CD4-positive, alpha-beta memory T cell (primary cell): ENCODE measurements at regions not wholly inside any gene's neighbourhood (a gene's known extent, or its start where the extent isn't known, plus 50 kb on each side); places are given as distances from the start of the nearest gene placed in this dataset.

Experiments used
- CTCF ChIA-PET: fragments of 350-600 bp; sonication (Branson Sonifier 250); formaldehyde crosslinking; loops from one replicate; lab custom pipeline; 2021; ENCODE audit warnings: inconsistent platforms; ENCODE audit not compliant: partially characterized antibody; lab: Charles Lee
- POLR2A ChIA-PET: fragments of 350-600 bp; sonication (Branson Sonifier 250); formaldehyde crosslinking; loops from one replicate; lab custom pipeline; 2021; ENCODE audit not compliant: partially characterized antibody; lab: Charles Lee
- DNase-seq, 5 donors: peaks; one replicate each; pipeline versions ENCODE4 v3.0.0 to v3.0.0-alpha.2; 2020 to 2022; ENCODE audit warnings: mixed read lengths in 1 of 5
- H3K27ac ChIP-seq: one replicate; pipeline ENCODE4 v1.7.0; 2013; ENCODE audit warnings: low read depth, low read length
- H3K27me3 ChIP-seq: 2 replicates; pipeline ENCODE4 v1.7.0; 2013; ENCODE audit warnings: mild to moderate bottlenecking, low read length, moderate library complexity; ENCODE audit not compliant: insufficient read depth
- H3K36me3 ChIP-seq: 2 replicates; pipeline ENCODE4 v1.7.0; 2013; ENCODE audit warnings: mild to moderate bottlenecking, low read length, moderate library complexity; ENCODE audit not compliant: insufficient read depth
- H3K4me1 ChIP-seq: 2 replicates; pipeline ENCODE4 v1.7.0; 2013; ENCODE audit warnings: mild to moderate bottlenecking, low read length, moderate library complexity; ENCODE audit not compliant: insufficient read depth
- H3K4me3 ChIP-seq, 2 donors: one replicate each; pipeline ENCODE4 v1.7.0; 2013; ENCODE audit warnings: low read length in 2 of 2, mild to moderate bottlenecking in 1 of 2
- H3K9me3 ChIP-seq, 2 donors: one replicate each; pipeline ENCODE4 v1.7.0; 2013; ENCODE audit warnings: low read length in 2 of 2, control low read depth in 1 of 2; ENCODE audit not compliant: control insufficient read depth in 1 of 2
- H3K27ac Mint-ChIP-seq, 7 donors: one replicate each; pipeline ENCODE4 v1.8.0; 2020 to 2021; ENCODE audit warnings: mixed read lengths in 7 of 7, mild to moderate bottlenecking in 6 of 7, inconsistent platforms in 3 of 7, moderate library complexity in 3 of 7
- H3K27me3 Mint-ChIP-seq, 2 donors: one replicate each; pipeline ENCODE4 v1.8.0; 2020 to 2021; ENCODE audit warnings: mixed read lengths in 2 of 2
- H3K36me3 Mint-ChIP-seq, 2 donors: one replicate each; pipeline ENCODE4 v1.8.0; 2020 to 2021; ENCODE audit warnings: mixed read lengths in 2 of 2, inconsistent platforms in 1 of 2, mild to moderate bottlenecking in 1 of 2
- H3K4me1 Mint-ChIP-seq, 4 donors: one replicate each; pipeline ENCODE4 v1.8.0; 2020 to 2021; ENCODE audit warnings: mixed read lengths in 4 of 4, mild to moderate bottlenecking in 1 of 4
- H3K4me3 Mint-ChIP-seq, 8 donors: one replicate each; pipeline ENCODE4 v1.8.0; 2020 to 2021; ENCODE audit warnings: mixed read lengths in 8 of 8, mild to moderate bottlenecking in 7 of 8, moderate library complexity in 6 of 8, inconsistent platforms in 3 of 8
- H3K9me3 Mint-ChIP-seq, 8 donors: one replicate each; pipeline ENCODE4 v1.8.0; 2020 to 2021; ENCODE audit warnings: mixed read lengths in 8 of 8, mild to moderate bottlenecking in 5 of 8, inconsistent platforms in 3 of 8, moderate library complexity in 1 of 8
- intact Hi-C: fragments of 100-400 bp; cut with micrococcal nuclease; formaldehyde crosslinking; loops from one replicate; pipeline ENCODE4 v1.15.1; 2023

DNA sequence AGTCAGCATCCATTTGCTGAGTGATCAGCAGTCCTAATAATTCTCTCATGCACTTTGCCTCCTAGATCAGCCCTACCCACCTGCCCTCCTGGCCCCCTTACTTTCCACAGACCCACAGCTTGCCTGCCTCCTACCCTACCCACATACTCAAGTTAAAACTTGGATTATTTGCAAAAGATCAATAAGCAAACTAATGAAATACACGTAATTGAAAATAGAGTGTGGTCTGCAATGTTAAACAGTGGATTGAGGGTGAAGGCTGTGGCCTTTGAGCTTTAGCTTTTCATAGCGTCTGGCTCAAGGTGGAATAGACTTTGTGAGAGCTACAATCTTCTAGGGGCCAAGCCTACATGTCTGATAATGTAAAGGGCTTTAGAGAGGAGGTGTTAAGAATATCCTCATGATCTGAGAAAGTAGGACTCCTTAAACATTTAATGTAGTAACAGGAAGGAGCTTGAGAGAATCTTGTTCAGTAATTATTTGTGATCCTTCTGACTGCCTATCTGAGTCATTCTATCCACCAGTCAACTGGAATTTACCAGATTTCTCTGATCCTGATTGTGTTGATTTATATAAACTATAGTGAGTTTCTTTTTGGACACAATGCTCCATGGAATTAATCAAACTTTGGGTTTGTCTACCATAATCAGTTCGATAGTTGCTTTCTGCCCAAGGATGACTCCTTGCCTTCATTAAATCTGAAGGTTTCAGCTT, 310.0 kb downstream of the HRH4 start:
- Mint-ChIP-seq H3K27me3 (peaks cover 0 to 7% of the 10 kb centered on the region in 2 donors), H3K27ac (no peak overlapping the region), H3K36me3 (no peaks in the 10 kb centered on the region), H3K4me1 (no peaks in the 10 kb centered on the region), H3K9me3 (peaks cover 0 to 9% (median 0%) of the 10 kb centered on the region in 8 donors), H3K4me3 (no peak overlapping the region)
- H3K36me3 ChIP-seq = no peaks in the 10 kb centered on the region
- H3K9me3 ChIP-seq = no peaks in the 10 kb centered on the region
- H3K4me1 ChIP-seq = no peaks in the 10 kb centered on the region
- no peak overlapping the region for H3K27ac ChIP-seq
- H3K27me3 ChIP-seq = no peaks in the 10 kb centered on the region
- DNase-seq = no peak
- ChIA-PET POLR2A (no interaction called here), CTCF (no interaction called here)
- H3K4me3 ChIP-seq = no peak overlapping the region
- intact Hi-C loops = no loop called here

- H3K27me3 Mint-ChIP-seq = peaks cover 0 to 7% of the 10 kb centered on the region in 2 donors
- CTCF ChIA-PET = interaction anchor here (0.6 kb wide), 1 partner anchor 200 kb away, joined by 3 read pairs; no protein-coding TSS in a partner anchor
- intact Hi-C loops = no loop called here
- POLR2A ChIA-PET = no interaction called here
- H3K27ac Mint-ChIP-seq = no peak overlapping the region
- DNase-seq = no peak
- H3K27ac ChIP-seq = no peak overlapping the region
- H3K36me3 ChIP-seq = no peaks in the 10 kb centered on the region
- H3K9me3 Mint-ChIP-seq = peaks cover 0 to 9% (median 0%) of the 10 kb centered on the region in 8 donors
- no peaks in the 10 kb centered on the region for H3K9me3 ChIP-seq
- no peaks in the 10 kb centered on the region for H3K27me3 ChIP-seq
- H3K36me3 Mint-ChIP-seq = no peaks in the 10 kb centered on the region
- H3K4me1 Mint-ChIP-seq = no peaks in the 10 kb centered on the region
- no peak overlapping the region for H3K4me3 Mint-ChIP-seq
- no peak overlapping the region for H3K4me3 ChIP-seq
- H3K4me1 ChIP-seq = no peaks in the 10 kb centered on the region
Measured at GRCh38 chr18:24771300-24771699, 310.9 kb downstream of the HRH4 start.

GRCh38 chr18:24773101-24773500, 312.7 kb downstream of the HRH4 start:
- Mint-ChIP-seq H3K9me3 (peaks cover 0 to 9% (median 0%) of the 10 kb centered on the region in 8 donors), H3K27me3 (peaks cover 0 to 5% of the 10 kb centered on the region in 2 donors), H3K4me3 (no peak overlapping the region), H3K36me3 (no peaks in the 10 kb centered on the region), H3K27ac (no peak overlapping the region), H3K4me1 (no peaks in the 10 kb centered on the region)
- H3K36me3 ChIP-seq = no peaks in the 10 kb centered on the region
- DNase-seq = no peak
- CTCF ChIA-PET = no interaction called here
- POLR2A ChIA-PET = no interaction called here
- H3K4me1 ChIP-seq = no peaks in the 10 kb centered on the region
- H3K4me3 ChIP-seq = no peak overlapping the region
- no peaks in the 10 kb centered on the region for H3K9me3 ChIP-seq
- H3K27ac ChIP-seq = no peak overlapping the region
- intact Hi-C loops = no loop called here
- no peaks in the 10 kb centered on the region for H3K27me3 ChIP-seq

- POLR2A ChIA-PET = no interaction called here
- H3K27me3 ChIP-seq = no peaks in the 10 kb centered on the region
- H3K36me3 ChIP-seq = no peaks in the 10 kb centered on the region
- no peaks in the 10 kb centered on the region for H3K9me3 ChIP-seq
- DNase-seq = no peak
- CTCF ChIA-PET = no interaction called here
- no peak overlapping the region for H3K4me3 ChIP-seq
- Mint-ChIP-seq H3K27me3 (no peaks in the 10 kb centered on the region), H3K9me3 (peaks cover 0 to 2% (median 0%) of the 10 kb centered on the region in 8 donors), H3K4me1 (no peaks in the 10 kb centered on the region), H3K4me3 (no peak overlapping the region), H3K27ac (no peak overlapping the region), H3K36me3 (no peaks in the 10 kb centered on the region)
- intact Hi-C loops = no loop called here
- no peaks in the 10 kb centered on the region for H3K4me1 ChIP-seq
- no peak overlapping the region for H3K27ac ChIP-seq
Measured at GRCh38 chr18:24776019-24776418, 315.6 kb downstream of the HRH4 start.

- peaks cover 0 to 2% (median 0%) of the 10 kb centered on the region in 8 donors for H3K9me3 Mint-ChIP-seq
- intact Hi-C loops = no loop called here
- no peaks in the 10 kb centered on the region for H3K9me3 ChIP-seq
- ChIA-PET CTCF (no interaction called here), POLR2A (no interaction called here)
- no peak for DNase-seq
- no peaks in the 10 kb centered on the region for H3K4me1 ChIP-seq
- H3K4me1 Mint-ChIP-seq = no peaks in the 10 kb centered on the region
- H3K4me3 Mint-ChIP-seq = no peak overlapping the region
- no peak overlapping the region for H3K4me3 ChIP-seq
- no peaks in the 10 kb centered on the region for H3K36me3 Mint-ChIP-seq
- no peaks in the 10 kb centered on the region for H3K27me3 ChIP-seq
- H3K36me3 ChIP-seq = no peaks in the 10 kb centered on the region
- H3K27me3 Mint-ChIP-seq = no peaks in the 10 kb centered on the region
- no peak overlapping the region for H3K27ac Mint-ChIP-seq
- no peak overlapping the region for H3K27ac ChIP-seq
Measured at GRCh38 chr18:24778810-24779418, 318.5 kb downstream of the HRH4 start.

DNA sequence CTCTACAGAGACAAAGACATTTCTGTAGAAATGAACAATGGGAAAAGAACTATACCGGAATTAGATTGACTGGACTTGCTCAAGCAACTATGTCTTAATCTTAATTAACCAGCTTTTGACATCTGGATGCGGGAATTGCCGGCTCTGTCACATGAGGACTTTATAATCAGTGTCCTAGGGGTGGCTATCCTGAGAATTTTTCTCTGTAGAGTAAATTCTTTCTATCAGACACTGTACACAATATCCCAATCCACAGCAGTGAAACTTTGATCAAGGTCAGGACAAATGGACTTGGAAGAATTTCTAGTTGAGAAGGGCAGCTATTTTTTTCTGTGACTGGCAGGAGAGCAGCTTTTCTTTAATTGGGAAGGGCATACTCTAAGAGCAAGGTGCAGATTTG, 322.1 kb downstream of the HRH4 start:
- no peaks in the 10 kb centered on the region for H3K27me3 ChIP-seq
- Mint-ChIP-seq H3K4me1 (no peaks in the 10 kb centered on the region), H3K36me3 (no peaks in the 10 kb centered on the region), H3K9me3 (peaks cover 0 to 4% (median 0%) of the 10 kb centered on the region in 8 donors), H3K4me3 (no peak overlapping the region), H3K27ac (no peak overlapping the region), H3K27me3 (peaks cover 0 to 1% of the 10 kb centered on the region in 2 donors)
- H3K27ac ChIP-seq = no peak overlapping the region
- intact Hi-C loops = no loop called here
- H3K36me3 ChIP-seq = no peaks in the 10 kb centered on the region
- H3K4me1 ChIP-seq = no peaks in the 10 kb centered on the region
- no peak for DNase-seq
- no peaks in the 10 kb centered on the region for H3K9me3 ChIP-seq
- ChIA-PET CTCF (no interaction called here), POLR2A (no interaction called here)
- no peak overlapping the region for H3K4me3 ChIP-seq

DNA sequence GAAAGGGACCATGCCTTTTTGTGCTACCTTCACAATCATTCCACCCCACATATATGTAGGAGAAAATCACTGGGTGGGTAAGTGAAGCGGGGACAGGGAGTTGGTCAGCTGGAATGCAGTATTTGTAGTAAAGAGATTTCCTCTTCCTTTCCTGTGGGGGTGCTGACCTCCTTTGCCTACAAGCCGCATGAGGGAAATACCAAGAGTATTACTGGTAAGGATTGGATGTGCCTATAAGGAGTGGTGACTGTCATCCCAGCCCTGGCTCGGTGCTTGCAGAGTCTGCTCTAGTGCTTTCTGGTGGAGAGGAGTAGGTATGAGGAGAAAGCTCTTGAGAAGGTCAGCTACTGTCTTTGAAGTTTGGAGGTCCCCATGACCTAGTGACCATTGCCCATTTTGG, 324.6 kb downstream of the HRH4 start:
- intact Hi-C loops = no loop called here
- no peaks in the 10 kb centered on the region for H3K4me1 Mint-ChIP-seq
- no peaks in the 10 kb centered on the region for H3K36me3 Mint-ChIP-seq
- no peak overlapping the region for H3K27ac ChIP-seq
- H3K27ac Mint-ChIP-seq = no peak overlapping the region
- H3K27me3 ChIP-seq = no peaks in the 10 kb centered on the region
- H3K4me3 Mint-ChIP-seq = no peak overlapping the region
- CTCF ChIA-PET = no interaction called here
- H3K9me3 Mint-ChIP-seq = peaks cover 0 to 7% (median 3%) of the 10 kb centered on the region in 8 donors
- no peaks in the 10 kb centered on the region for H3K9me3 ChIP-seq
- H3K27me3 Mint-ChIP-seq = peaks cover 0 to 1% of the 10 kb centered on the region in 2 donors
- no peaks in the 10 kb centered on the region for H3K4me1 ChIP-seq
- no peak for DNase-seq
- H3K4me3 ChIP-seq = no peak overlapping the region
- no peaks in the 10 kb centered on the region for H3K36me3 ChIP-seq
- POLR2A ChIA-PET = no interaction called here
